ENCODE measurements at regions not wholly inside any gene's neighbourhood (a gene's known extent, or its start where the extent isn't known, plus 50 kb on each side); places are given as distances from the start of the nearest gene placed in this dataset.

DNA sequence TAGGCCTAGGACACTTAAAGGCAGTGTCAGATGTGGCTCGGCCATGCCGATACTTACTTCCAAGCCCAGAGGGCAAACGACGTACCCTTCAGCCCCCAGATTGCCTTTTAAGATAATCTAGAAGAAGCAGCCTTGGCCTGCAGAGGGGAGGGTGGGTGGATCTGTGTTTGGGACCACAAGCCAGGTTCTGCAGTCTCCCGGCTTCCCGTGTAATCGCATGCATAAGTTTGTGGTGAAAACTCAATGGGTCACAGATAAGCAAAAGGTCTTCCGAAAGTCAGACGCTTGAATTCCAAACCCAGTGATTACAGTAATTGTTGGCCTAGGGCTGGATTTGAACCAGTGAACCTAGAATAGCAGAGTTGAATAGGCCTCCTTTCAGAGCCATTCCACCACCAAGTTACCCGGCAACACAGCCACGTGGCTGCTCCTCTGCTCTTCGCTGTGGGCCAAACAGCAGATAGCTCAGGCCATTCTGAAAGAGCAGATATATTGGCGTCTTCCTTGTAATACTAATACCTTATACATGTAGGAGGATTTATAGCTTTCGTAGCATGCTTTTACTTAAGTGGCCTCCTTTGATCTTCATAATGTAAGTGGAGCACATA lies 170.8 kb upstream of the CADM1 start:
- FAIRE-seq, result no peak

DNA sequence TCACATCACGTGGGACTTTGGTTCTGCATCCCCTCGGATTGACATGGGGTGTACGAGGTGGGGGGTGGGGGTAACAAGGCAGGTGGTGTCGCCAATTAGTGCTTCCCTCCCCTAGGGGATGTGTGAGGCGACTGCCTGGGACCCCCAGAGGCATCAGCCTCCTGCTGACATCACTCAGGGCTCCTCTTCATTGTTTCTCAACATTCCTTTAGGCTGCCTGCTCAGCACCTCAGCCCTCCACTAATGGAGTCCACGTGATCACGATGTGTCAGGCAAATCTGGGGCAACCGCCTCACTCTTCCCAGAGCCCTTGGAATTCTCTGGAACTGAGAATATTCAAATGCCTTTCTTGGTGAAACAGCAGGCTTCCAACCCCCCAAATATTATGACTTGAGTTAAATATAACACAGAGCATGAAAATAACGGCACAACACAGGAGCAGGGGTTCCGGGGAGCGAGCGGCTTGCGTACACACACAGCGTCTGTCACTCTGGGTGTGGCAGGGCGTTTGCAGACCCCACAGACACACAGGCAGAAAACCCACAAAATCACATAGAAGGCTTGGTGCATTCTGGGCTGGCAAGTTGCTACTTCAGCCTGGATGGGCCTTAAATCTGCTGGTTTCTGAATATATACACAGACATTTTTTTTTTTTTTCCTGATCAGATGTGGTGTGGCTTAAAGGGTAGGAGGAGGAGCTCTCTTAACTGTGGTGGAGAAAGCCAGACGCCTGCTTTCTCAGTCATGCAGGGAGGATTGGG lies 170.1 kb upstream of the CADM1 start:
- no peak for DNase-seq (ENCODE audit: insufficient read length, low spot score)
- FAIRE-seq, result no peak

More for the DNA sequence above, 170.8 kb upstream of the CADM1 start:
- DNase-seq (ENCODE audit: insufficient read length, low spot score), result no peak

DNA sequence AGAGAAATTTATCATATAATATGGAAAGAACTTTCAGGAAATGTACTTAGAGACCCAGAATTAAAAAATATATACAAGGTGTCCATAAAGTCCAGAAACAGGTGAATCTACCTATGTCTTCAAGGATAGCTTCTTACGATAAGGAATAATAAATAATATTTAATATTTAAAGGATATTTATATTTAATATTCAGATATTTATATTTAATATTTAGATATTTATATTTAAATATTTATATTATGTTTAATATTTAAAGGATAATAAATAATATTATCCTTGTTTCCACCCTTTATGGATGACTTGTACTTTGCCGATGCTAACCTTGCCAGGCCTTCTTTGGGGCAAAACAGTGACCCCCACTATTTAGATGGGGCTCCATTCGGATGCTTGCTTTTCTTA lies 169.5 kb upstream of the CADM1 start:
- FAIRE-seq, result no peak
- no peak for DNase-seq (ENCODE audit: insufficient read length, low spot score)

DNA sequence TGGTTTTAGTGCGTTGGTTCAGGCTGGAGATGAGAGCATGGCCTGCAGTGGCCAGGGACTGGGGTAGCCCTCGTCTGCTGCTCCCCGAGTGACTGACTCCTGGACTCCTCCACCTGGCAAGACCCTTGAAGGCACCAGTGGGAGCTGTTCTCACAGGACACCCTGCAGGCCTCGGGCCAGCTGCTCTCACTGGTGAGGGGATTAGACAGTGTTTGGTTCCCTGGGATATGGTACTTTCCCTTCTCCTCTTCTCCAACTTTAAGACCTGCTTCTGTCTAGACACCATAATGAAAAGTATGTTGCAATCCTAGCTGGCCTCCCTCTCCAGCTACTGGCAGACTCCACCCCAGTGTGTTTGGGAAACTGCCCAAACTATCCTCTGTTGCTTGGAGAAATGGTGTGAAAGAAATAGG lies 168.8 kb upstream of the CADM1 start:
- FAIRE-seq (no peak), DNase-seq (ENCODE audit: insufficient read length, low spot score) (no peak)

DNA sequence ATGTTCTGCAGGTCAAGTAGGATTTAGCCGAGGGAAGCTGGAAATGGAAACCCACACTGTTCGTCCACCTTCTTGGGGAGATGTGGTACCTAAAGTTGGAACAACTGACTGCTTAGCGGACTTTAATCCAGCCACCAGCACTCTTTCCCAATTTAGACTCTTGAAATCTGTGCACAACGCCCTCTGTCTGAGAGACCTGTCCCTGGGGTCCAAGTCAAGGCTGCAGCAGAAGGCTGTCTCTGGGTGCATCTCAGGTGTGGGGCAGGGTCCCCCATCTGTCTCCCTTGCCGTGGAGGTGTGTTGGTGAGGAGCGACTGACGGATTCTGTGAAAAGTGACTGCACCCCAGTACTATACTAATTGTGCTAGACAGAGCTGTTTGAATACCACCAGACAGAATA lies 168.2 kb upstream of the CADM1 start:
- DNase-seq (ENCODE audit: insufficient read length, low spot score) (no peak), FAIRE-seq (no peak)

DNA sequence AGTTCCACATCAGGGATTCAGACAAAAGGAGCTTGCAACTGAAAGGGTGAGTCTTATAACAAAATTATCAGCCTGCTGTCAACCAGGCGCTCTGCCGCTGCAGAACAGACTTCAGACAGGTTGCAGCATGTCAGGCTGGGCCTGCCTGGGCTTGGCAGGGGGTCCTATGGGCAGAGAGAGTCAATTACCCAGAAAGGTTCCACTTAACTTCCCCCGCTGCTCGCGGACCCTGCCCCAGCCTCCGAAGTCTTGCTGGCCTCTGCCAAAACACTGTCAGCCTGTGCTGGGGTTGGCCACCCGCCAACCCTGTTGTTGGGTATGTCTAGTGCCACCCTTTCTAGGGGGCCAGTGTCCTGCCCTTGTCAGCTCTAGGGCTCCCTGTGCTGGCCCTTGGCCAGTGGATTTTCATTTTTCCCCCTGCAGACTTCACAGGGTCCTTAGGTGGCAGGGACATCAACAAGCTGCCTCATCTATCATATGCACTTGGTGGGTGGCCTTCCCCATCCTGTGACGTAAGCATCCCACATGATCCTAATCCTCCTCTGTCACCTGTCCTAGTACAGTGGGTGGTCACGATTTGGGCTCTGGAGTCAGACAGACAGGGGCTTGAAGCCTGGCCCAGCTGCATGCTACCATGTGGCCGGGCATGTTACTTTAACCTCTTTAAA lies 166.5 kb upstream of the CADM1 start:
- FAIRE-seq (no peak), DNase-seq (ENCODE audit: insufficient read length, low spot score) (no peak)

DNA sequence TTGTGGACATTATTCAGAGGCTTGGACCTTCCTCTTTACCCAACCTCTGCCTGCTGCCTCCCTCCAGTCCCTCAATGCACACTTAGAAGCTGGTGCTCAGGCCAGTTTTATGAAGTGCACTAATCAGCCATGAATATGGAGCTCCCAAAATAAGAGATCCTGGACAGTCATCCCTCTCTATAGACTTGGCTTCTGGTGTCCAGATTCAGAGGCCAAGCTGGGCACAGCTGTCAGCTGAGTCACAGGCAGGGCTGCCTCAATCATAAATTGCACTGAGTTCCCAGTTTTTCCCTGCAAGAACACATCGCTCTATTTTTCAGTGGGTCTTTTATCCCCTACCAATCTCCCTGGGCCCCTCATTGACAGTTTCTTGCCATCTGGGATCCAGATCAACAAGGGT lies 161.7 kb upstream of the CADM1 start:
- DNase-seq (ENCODE audit: insufficient read length, low spot score), result no peak
- FAIRE-seq, result no peak

DNA sequence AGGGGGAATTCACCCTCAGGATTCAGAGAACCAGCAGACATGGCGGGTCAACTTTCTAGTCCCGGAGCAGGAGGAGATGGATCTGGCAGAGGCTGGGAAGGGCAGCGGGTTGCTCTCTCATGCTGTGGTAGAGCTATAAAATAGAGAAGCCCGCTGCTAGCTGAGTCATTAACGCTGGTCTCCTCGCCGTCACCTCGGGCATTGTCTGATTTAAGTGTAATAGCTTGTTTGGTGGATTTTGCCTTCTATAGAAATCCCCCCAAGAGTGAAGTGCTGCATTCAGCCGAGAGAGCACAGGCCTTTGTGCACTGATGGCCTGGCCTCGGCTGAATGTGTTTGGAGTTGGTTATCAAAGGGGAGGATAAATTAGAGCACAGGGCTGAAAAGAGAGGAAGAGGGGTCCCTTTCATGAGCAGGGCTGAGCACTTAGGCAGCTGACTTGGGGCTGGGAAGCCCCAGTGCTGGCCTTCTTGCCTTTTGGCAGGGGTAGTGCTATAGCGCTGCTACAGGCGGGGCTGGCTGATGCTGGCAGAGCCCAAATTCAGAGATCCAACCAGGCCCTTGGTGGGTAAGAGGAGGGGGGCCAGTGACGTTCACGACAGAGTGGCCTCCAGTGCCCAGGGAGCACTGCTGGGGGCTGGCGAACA lies 161.1 kb upstream of the CADM1 start:
- FAIRE-seq, result no peak
- DNase-seq (ENCODE audit: insufficient read length, low spot score), result no peak

DNA sequence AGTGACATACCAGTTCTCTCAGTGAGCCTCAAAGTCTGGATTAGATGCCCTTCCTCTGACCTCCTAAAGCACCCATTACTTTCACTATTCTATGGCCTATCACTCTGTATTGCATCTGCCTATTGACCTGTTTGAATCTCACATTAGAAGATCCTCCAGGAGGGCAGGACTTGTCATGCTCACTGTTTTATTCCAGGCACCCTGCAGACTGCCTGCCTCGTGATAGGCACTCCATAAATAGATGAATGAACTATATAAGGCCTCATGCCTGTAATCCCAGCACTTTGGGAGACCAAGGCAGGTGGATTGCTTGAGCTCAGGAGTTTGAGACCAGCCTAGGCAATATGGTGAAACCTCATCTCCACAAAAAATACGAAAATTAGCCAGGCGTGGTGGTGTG lies 160.1 kb upstream of the CADM1 start:
- no peak for FAIRE-seq
- DNase-seq (ENCODE audit: insufficient read length, low spot score), result no peak

DNA sequence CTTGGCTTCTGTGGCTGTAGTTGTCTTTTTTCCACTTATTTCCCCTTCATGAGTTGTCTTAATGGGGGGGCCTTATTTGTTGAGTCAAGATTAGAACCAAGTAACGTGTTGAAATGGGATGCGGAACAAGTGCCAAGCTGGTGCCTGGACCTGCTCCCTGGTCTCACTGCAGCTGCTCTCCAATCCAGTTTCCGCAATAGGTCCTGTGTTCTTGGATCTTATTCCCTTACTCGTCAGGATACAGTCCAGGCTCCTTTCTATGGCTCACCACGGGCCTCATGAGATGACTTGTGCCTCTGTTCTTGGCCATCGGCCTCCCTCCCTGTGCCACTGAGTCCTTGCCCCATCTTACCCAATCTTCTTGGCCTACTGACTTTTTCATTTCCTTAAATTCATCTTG lies 159.6 kb upstream of the CADM1 start:
- FAIRE-seq (no peak), DNase-seq (ENCODE audit: insufficient read length, low spot score) (no peak)

DNA sequence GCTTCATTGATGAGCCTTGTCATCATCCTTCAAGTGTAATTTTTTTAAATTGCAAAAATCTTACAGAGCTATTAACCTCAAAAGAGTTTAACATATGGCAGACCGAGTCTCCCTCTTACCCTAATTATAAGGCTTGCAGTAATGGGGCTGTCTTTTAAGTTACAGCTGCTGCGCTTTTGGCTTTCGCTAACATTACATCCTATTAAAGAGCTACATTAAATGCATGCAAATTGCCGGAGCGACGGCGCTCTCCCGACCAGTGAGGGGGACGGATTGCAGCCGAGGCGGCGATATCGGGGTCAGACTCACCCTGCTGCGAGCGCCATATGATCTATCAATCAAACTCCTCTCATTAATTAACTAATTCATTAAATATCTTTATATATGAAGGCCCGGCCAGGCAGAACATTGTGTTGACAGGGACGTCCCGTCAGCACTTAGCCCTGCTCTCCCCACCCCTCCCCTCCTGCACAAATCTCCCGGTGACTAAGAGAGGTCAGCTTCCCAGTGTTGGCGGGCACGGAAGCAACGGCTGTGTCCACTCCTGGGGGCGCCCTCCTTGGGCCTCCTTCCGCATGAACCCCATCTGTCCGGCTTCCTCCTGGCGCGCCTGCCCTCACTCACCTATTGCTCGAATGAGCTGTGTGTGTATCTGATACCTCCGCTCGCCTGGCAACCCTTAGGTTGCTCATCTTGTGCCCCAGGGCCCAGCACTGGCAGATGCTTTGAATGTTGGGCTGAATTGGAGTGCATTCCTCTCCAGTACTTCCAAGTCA lies 156.0 kb upstream of the CADM1 start:
- DNase-seq (ENCODE audit: insufficient read length, low spot score) (no peak), FAIRE-seq (no peak)

DNA sequence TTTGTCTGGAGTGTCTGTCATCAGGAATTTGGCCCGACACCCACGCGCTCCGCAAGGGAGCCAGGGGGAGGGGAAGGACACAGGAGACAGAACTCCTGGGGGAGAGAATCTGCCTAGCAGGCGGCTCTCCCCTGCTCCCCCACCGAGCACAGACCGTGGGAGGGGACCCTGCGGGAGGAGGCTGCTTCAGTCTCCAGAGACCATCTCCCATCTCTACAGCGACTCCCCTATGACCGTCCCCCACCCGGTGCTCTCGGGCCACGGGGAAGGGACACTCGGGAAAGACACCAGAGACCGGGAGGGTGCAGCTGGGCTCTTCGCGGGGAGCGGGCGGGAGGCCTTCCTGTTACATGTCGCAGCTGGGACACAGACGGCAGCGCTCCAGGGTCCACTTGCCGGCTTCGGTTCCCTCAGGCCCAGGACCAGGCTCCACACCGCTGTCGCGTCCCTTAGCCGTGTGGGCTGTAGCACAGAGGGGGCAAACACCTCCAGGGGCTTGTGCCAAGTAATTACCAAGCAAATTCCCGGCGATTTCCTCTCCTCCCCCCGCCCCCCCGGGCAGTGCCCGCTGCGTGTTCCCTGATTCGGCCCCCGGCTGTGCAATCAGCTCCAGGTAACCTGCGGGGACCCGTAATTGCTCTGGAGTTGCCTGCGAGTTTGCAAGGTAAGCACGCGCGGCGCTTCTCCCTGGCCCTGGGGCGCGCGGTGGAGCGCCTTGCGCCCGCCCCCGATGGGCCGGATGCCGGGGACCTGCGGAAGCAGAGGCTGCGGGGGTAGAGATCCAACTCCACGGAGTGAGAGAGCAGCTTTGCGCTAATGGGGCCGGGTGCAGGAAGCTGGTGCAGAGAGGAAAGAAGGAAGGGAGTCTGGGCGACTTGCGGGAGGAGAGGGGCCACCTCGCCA lies 155.1 kb upstream of the CADM1 start:
- DNase-seq (ENCODE audit: insufficient read length, low spot score), result no peak
- FAIRE-seq, result no peak

DNA sequence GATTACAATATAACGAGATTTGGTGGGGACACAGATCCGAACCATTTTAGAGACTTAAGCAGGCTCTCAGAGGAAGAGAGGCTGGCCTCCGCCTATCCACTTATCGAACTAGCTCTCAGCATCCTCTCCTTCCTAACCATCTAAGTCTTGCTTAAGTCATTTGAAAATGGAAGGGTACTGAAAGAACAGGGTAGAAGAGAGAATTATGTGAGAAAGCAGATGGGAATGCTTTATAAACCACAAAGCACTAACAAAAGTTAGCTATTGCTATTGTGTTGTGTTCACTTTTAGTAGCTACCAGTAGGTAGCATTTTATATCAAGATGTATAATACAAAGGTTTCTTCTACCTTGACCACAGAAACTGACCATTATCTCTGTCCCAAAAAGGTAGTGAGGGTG lies 153.4 kb upstream of the CADM1 start:
- FAIRE-seq (no peak), DNase-seq (ENCODE audit: insufficient read length, low spot score) (no peak)

DNA sequence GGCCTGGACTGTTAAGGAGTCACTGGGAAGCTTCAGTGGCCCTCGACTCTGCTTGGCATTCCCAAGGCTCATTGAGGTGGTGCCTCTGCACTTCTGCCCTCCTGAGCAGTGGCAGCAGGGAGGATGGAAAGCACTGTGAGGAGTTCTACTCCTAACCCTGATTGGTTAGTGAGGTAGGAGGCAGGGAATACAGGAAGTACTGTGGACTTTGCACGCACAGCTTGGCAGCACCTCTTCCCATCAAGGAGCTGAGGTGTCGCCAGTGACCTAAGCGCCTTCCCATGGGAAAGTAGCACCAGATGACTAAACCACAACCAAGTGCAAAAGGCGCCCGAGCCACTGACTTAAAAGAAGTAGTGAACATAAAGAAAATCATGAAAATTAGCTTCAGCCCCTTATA lies 152.5 kb upstream of the CADM1 start:
- FAIRE-seq, result no peak
- no peak for DNase-seq (ENCODE audit: insufficient read length, low spot score)

DNA sequence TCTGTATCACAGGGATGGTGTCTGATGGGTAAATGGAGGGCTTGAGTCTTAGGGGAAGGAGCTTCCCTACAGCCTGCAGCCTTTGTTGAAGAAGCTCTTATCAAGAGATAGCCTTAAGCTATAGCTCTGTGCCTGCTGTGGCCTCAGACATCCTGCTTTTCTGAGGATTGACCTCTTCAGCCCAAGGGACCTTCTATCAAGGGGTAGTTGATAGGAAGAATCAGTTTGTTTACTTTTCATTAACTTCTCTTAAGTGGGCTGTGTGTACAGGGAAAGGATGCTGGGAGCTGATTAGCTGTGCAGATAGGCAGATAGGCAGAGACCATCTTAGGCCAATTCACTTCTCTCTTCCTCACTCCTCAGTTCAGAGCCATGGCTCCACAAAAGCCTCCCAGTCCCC lies 151.8 kb upstream of the CADM1 start:
- DNase-seq (ENCODE audit: insufficient read length, low spot score) (no peak), FAIRE-seq (no peak)

DNA sequence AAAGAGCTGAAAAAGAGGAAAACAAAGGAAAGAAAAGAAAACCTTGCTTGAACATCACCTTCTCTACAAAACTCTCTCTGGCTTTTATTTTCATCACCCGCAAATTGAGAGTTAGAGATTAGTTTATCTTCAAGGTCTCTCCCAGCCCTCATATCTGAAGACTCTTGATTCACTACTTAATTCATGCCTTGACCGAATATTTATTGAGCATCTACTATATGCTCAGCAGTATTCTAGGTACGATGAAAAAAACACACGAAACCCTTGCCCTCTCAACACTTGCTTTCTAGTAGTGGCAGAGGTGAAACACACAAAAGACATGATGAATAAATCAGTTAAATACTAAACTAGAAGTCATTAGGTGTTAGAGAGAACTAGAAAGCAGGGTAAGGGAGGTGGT lies 150.6 kb upstream of the CADM1 start:
- FAIRE-seq (no peak), DNase-seq (ENCODE audit: insufficient read length, low spot score) (no peak)

DNA sequence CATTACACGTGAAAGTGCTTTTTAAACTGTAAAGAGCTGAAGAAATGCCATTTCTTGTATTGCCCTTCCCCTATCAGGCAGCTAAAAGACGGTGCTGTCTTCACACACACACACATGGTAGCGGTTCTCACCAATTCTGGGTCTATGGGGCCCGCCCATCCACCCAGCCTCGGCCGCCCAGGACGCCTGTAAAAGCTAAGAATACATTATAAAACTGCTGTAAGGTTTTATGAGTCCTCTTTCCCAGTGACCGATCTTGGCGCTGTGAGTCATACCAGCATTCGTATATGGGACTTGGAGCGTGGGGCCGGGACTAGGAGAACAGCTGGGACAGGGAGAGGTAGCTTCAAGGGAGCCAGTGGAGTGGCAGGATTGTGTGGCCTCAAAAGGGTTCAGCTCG lies 149.7 kb upstream of the CADM1 start:
- no peak for FAIRE-seq
- DNase-seq (ENCODE audit: insufficient read length, low spot score), result no peak

DNA sequence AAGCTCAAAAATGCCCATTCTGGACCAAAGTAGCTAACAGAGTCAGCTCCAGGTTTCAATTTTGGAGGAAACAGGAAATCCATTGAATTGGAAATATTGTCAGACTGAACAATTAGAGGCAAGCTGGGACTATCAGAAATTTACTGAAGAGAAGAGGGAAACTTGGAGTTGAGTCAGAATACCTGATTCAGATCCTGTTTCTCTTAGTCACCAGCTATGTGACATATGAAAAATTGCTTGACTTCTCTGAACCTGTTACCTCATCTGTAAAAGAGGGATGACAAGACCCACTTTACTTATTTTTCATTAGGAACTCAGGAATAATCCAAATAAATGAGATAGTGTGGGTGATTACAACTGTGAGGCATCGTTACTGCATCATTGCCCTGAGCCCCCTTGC lies 148.9 kb upstream of the CADM1 start:
- DNase-seq (ENCODE audit: insufficient read length, low spot score) (no peak), FAIRE-seq (no peak)

DNA sequence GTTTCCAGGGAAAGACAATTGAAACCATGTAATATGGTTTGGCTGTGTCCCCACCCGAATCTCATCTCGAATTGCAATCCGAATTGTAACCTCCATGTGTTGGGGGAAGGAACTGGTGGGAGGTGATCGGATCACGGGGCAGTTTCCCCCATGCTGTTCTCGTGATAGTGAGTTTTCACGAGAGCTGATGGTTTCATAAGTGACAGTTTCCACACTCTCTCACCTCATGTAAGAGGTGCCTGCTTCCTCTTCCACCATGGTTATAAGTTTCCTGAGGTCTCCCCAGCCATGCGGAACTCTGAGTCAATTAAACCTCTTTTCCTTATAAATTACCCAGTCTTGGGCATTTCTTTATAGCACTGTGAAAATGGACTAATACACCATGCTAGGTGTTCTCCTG lies 148.3 kb upstream of the CADM1 start:
- no peak for DNase-seq (ENCODE audit: insufficient read length, low spot score)

DNA sequence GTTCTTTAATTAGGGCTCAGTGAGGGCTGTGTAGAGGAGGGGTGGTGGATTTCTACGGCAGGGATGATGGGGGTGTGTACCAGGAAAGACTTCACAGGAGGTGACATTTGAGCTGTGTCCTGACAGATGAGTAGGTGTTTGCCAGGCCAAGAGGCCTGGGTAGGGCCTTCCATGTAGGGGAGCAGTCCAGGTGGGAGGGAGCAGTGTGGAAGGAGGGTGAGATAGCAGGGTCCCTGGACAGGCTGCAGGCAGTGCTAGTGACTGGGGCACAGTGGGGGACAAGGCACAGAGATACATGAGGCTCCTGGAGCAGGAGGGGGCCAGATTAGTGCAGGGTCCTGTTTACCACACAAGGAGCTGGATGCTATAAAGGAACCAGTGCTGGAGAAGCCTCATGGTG lies 147.9 kb upstream of the CADM1 start:
- DNase-seq (ENCODE audit: insufficient read length, low spot score), result no peak
- FAIRE-seq, result no peak

More for the DNA sequence above, 148.3 kb upstream of the CADM1 start:
- FAIRE-seq, result no peak
